ENCODE measurements at regions not wholly inside any gene's neighbourhood (a gene's known extent, or its start where the extent isn't known, plus 50 kb on each side); places are given as distances from the start of the nearest gene placed in this dataset.

- Histone ChIP-seq H3K4me3 (ENCODE audit: low read depth in 1 of 2, low read length in 2 of 2) (no peak overlapping the region), H3K36me3 (ENCODE audit: control insufficient read depth in 1 of 2, insufficient read depth in 2 of 2, low read length in 2 of 2) (no peaks in the 10 kb centered on the region), H3K27me3 (ENCODE audit: control insufficient read depth in 1 of 2, insufficient read depth in 2 of 2, low read length in 2 of 2) (no peaks in the 10 kb centered on the region), H3K27ac (ENCODE audit: low read depth, low read length) (no peak overlapping the region), H3K9ac (ENCODE audit: low read depth in 1 of 2, low read length in 2 of 2) (no peak overlapping the region), H3K9me3 (ENCODE audit: control insufficient read depth in 1 of 2, low read length in 2 of 2) (no peaks in the 10 kb centered on the region), H3K4me1 (ENCODE audit: control insufficient read depth in 1 of 2, insufficient read depth in 2 of 2, low read length in 2 of 2) (peaks cover 0 to 3% of the 10 kb centered on the region in 2 donors)
Measured at GRCh38 chr7:82631998-82632397, 188.4 kb upstream of the CACNA2D1 start.

- Histone ChIP-seq H3K4me3 (ENCODE audit: low read depth in 1 of 2, low read length in 2 of 2) (no peak overlapping the region), H3K4me1 (ENCODE audit: control insufficient read depth in 1 of 2, insufficient read depth in 2 of 2, low read length in 2 of 2) (peaks cover 0 to 13% of the 10 kb centered on the region in 2 donors), H3K27ac (ENCODE audit: low read depth, low read length) (no peak overlapping the region), H3K27me3 (ENCODE audit: control insufficient read depth in 1 of 2, insufficient read depth in 2 of 2, low read length in 2 of 2) (no peaks in the 10 kb centered on the region), H3K9me3 (ENCODE audit: control insufficient read depth in 1 of 2, low read length in 2 of 2) (no peaks in the 10 kb centered on the region), H3K36me3 (ENCODE audit: control insufficient read depth in 1 of 2, insufficient read depth in 2 of 2, low read length in 2 of 2) (no peaks in the 10 kb centered on the region), H3K9ac (ENCODE audit: low read depth in 1 of 2, low read length in 2 of 2) (no peak overlapping the region)
Measured at GRCh38 chr7:82629583-82629982, 186.0 kb upstream of the CACNA2D1 start.

- Histone ChIP-seq H3K9me3 (ENCODE audit: control insufficient read depth in 1 of 2, low read length in 2 of 2) (no peaks in the 10 kb centered on the region), H3K4me3 (ENCODE audit: low read depth in 1 of 2, low read length in 2 of 2) (no peak overlapping the region), H3K27ac (ENCODE audit: low read depth, low read length) (no peak overlapping the region), H3K9ac (ENCODE audit: low read depth in 1 of 2, low read length in 2 of 2) (no peak overlapping the region), H3K36me3 (ENCODE audit: control insufficient read depth in 1 of 2, insufficient read depth in 2 of 2, low read length in 2 of 2) (no peaks in the 10 kb centered on the region), H3K27me3 (ENCODE audit: control insufficient read depth in 1 of 2, insufficient read depth in 2 of 2, low read length in 2 of 2) (no peaks in the 10 kb centered on the region), H3K4me1 (ENCODE audit: control insufficient read depth in 1 of 2, insufficient read depth in 2 of 2, low read length in 2 of 2) (peaks cover 0 to 9% of the 10 kb centered on the region in 2 donors)
Measured at GRCh38 chr7:82625377-82625776, 181.8 kb upstream of the CACNA2D1 start.

GRCh38 chr7:82624965-82625364 is 181.4 kb upstream of the CACNA2D1 start:
- no peaks in the 10 kb centered on the region for H3K36me3 ChIP-seq (ENCODE audit: control insufficient read depth in 1 of 2, insufficient read depth in 2 of 2, low read length in 2 of 2)
- no peaks in the 10 kb centered on the region for H3K27me3 ChIP-seq (ENCODE audit: control insufficient read depth in 1 of 2, insufficient read depth in 2 of 2, low read length in 2 of 2)
- no peak overlapping the region for H3K27ac ChIP-seq (ENCODE audit: low read depth, low read length)
- no peak overlapping the region for H3K4me3 ChIP-seq (ENCODE audit: low read depth in 1 of 2, low read length in 2 of 2)
- peaks cover 0 to 9% of the 10 kb centered on the region in 2 donors for H3K4me1 ChIP-seq (ENCODE audit: control insufficient read depth in 1 of 2, insufficient read depth in 2 of 2, low read length in 2 of 2)
- H3K9ac ChIP-seq (ENCODE audit: low read depth in 1 of 2, low read length in 2 of 2) = no peak overlapping the region
- H3K9me3 ChIP-seq (ENCODE audit: control insufficient read depth in 1 of 2, low read length in 2 of 2) = no peaks in the 10 kb centered on the region

- Histone ChIP-seq H3K27ac (ENCODE audit: low read depth, low read length) (no peak overlapping the region), H3K36me3 (ENCODE audit: control insufficient read depth in 1 of 2, insufficient read depth in 2 of 2, low read length in 2 of 2) (no peaks in the 10 kb centered on the region), H3K4me1 (ENCODE audit: control insufficient read depth in 1 of 2, insufficient read depth in 2 of 2, low read length in 2 of 2) (peaks cover 0 to 9% of the 10 kb centered on the region in 2 donors), H3K9me3 (ENCODE audit: control insufficient read depth in 1 of 2, low read length in 2 of 2) (no peaks in the 10 kb centered on the region), H3K9ac (ENCODE audit: low read depth in 1 of 2, low read length in 2 of 2) (no peak overlapping the region), H3K27me3 (ENCODE audit: control insufficient read depth in 1 of 2, insufficient read depth in 2 of 2, low read length in 2 of 2) (no peaks in the 10 kb centered on the region), H3K4me3 (ENCODE audit: low read depth in 1 of 2, low read length in 2 of 2) (no peak overlapping the region)
Measured at GRCh38 chr7:82624337-82624736, 180.8 kb upstream of the CACNA2D1 start.

- no peaks in the 10 kb centered on the region for H3K36me3 ChIP-seq (ENCODE audit: control insufficient read depth in 1 of 2, insufficient read depth in 2 of 2, low read length in 2 of 2)
- no peaks in the 10 kb centered on the region for H3K9me3 ChIP-seq (ENCODE audit: control insufficient read depth in 1 of 2, low read length in 2 of 2)
- no peaks in the 10 kb centered on the region for H3K27me3 ChIP-seq (ENCODE audit: control insufficient read depth in 1 of 2, insufficient read depth in 2 of 2, low read length in 2 of 2)
- no peak overlapping the region for H3K4me3 ChIP-seq (ENCODE audit: low read depth in 1 of 2, low read length in 2 of 2)
- H3K4me1 ChIP-seq (ENCODE audit: control insufficient read depth in 1 of 2, insufficient read depth in 2 of 2, low read length in 2 of 2) = peaks cover 0 to 9% of the 10 kb centered on the region in 2 donors
- H3K27ac ChIP-seq (ENCODE audit: low read depth, low read length) = no peak overlapping the region
- H3K9ac ChIP-seq (ENCODE audit: low read depth in 1 of 2, low read length in 2 of 2) = no peak overlapping the region
Measured at GRCh38 chr7:82623812-82624211, 180.2 kb upstream of the CACNA2D1 start.

- H3K9me3 ChIP-seq (ENCODE audit: control insufficient read depth in 1 of 2, low read length in 2 of 2) = no peaks in the 10 kb centered on the region
- H3K4me1 ChIP-seq (ENCODE audit: control insufficient read depth in 1 of 2, insufficient read depth in 2 of 2, low read length in 2 of 2) = no peaks in the 10 kb centered on the region
- no peak overlapping the region for H3K4me3 ChIP-seq (ENCODE audit: low read depth in 1 of 2, low read length in 2 of 2)
- H3K27ac ChIP-seq (ENCODE audit: low read depth, low read length) = no peak overlapping the region
- H3K36me3 ChIP-seq (ENCODE audit: control insufficient read depth in 1 of 2, insufficient read depth in 2 of 2, low read length in 2 of 2) = no peaks in the 10 kb centered on the region
- no peaks in the 10 kb centered on the region for H3K27me3 ChIP-seq (ENCODE audit: control insufficient read depth in 1 of 2, insufficient read depth in 2 of 2, low read length in 2 of 2)
- no peak overlapping the region for H3K9ac ChIP-seq (ENCODE audit: low read depth in 1 of 2, low read length in 2 of 2)
Measured at GRCh38 chr7:82617156-82617555, 173.6 kb upstream of the CACNA2D1 start.

- Histone ChIP-seq H3K4me1 (ENCODE audit: control insufficient read depth in 1 of 2, insufficient read depth in 2 of 2, low read length in 2 of 2) (no peaks in the 10 kb centered on the region), H3K4me3 (ENCODE audit: low read depth in 1 of 2, low read length in 2 of 2) (no peak overlapping the region), H3K36me3 (ENCODE audit: control insufficient read depth in 1 of 2, insufficient read depth in 2 of 2, low read length in 2 of 2) (no peaks in the 10 kb centered on the region), H3K27me3 (ENCODE audit: control insufficient read depth in 1 of 2, insufficient read depth in 2 of 2, low read length in 2 of 2) (no peaks in the 10 kb centered on the region), H3K9ac (ENCODE audit: low read depth in 1 of 2, low read length in 2 of 2) (no peak overlapping the region), H3K27ac (ENCODE audit: low read depth, low read length) (no peak overlapping the region), H3K9me3 (ENCODE audit: control insufficient read depth in 1 of 2, low read length in 2 of 2) (no peaks in the 10 kb centered on the region)
Measured at GRCh38 chr7:82616059-82616728, 172.6 kb upstream of the CACNA2D1 start.

GRCh38 chr7:82615527-82615926 is 171.9 kb upstream of the CACNA2D1 start:
- Histone ChIP-seq H3K9me3 (ENCODE audit: control insufficient read depth in 1 of 2, low read length in 2 of 2) (no peaks in the 10 kb centered on the region), H3K27ac (ENCODE audit: low read depth, low read length) (no peak overlapping the region), H3K4me3 (ENCODE audit: low read depth in 1 of 2, low read length in 2 of 2) (no peak overlapping the region), H3K36me3 (ENCODE audit: control insufficient read depth in 1 of 2, insufficient read depth in 2 of 2, low read length in 2 of 2) (no peaks in the 10 kb centered on the region), H3K9ac (ENCODE audit: low read depth in 1 of 2, low read length in 2 of 2) (no peak overlapping the region), H3K27me3 (ENCODE audit: control insufficient read depth in 1 of 2, insufficient read depth in 2 of 2, low read length in 2 of 2) (no peaks in the 10 kb centered on the region), H3K4me1 (ENCODE audit: control insufficient read depth in 1 of 2, insufficient read depth in 2 of 2, low read length in 2 of 2) (no peaks in the 10 kb centered on the region)

- Histone ChIP-seq H3K27me3 (ENCODE audit: control insufficient read depth in 1 of 2, insufficient read depth in 2 of 2, low read length in 2 of 2) (no peaks in the 10 kb centered on the region), H3K9ac (ENCODE audit: low read depth in 1 of 2, low read length in 2 of 2) (no peak overlapping the region), H3K27ac (ENCODE audit: low read depth, low read length) (no peak overlapping the region), H3K4me3 (ENCODE audit: low read depth in 1 of 2, low read length in 2 of 2) (no peak overlapping the region), H3K36me3 (ENCODE audit: control insufficient read depth in 1 of 2, insufficient read depth in 2 of 2, low read length in 2 of 2) (no peaks in the 10 kb centered on the region), H3K4me1 (ENCODE audit: control insufficient read depth in 1 of 2, insufficient read depth in 2 of 2, low read length in 2 of 2) (no peaks in the 10 kb centered on the region), H3K9me3 (ENCODE audit: control insufficient read depth in 1 of 2, low read length in 2 of 2) (no peaks in the 10 kb centered on the region)
Measured at GRCh38 chr7:82609746-82610145, 166.2 kb upstream of the CACNA2D1 start.
